ENCODE measurements at regions not wholly inside any gene's neighbourhood (a gene's known extent, or its start where the extent isn't known, plus 50 kb on each side); places are given as distances from the start of the nearest gene placed in this dataset.

GRCh38 chr14:46036099-46036498, 615.5 kb downstream of the RPL10L start:
- no peak for TF ChIP-seq CTCF (IDR thresholded peaks at IDR 0.05)
- no peak for TF ChIP-seq EP300 (IDR thresholded peaks at IDR 0.05)

Measured in ovary (tissue), 3 donors.